ENCODE measurements at regions not wholly inside any gene's neighbourhood (a gene's known extent, or its start where the extent isn't known, plus 50 kb on each side); places are given as distances from the start of the nearest gene placed in this dataset.

GRCh38 chr21:15327637-15328265 lies 263.0 kb upstream of the NRIP1 start:
- DNase-seq, result no peak

DNA sequence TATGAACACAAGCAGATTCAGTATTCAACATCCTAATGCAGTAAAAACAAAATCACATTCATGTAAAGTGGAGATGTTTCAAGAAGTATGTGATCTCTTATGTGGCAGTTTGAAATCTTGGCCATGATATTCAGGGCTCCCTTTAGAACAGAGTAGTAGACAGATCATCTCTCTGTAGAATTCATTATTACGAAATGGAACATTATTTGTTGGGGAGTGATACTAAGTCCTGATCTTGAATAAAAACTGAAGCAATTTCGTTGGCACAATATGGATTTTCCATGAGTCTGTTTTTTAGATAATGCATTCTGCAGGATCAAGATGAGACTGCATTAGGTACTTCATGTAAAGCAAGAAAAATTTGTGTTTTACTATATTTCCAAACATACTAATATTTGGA lies 264.4 kb upstream of the NRIP1 start:
- no peak for DNase-seq

DNA sequence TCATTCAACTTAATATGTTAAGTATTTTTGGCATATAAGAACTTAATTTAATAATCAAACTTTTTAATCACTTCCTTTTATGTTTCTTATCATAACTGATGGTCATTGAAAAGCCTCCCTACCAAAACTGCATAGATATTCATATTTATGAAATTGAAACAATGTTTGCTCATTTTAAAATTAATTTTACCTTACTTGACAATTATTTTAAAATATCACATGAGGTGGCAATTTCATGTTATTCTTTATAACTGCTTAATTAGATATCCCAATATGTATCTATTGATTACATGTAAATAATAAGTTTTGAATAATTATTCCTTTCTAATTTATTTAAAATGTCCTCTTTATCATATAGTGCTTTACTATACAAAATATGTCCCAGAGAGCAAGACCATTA lies 266.1 kb upstream of the NRIP1 start:
- no peak for DNase-seq

DNA sequence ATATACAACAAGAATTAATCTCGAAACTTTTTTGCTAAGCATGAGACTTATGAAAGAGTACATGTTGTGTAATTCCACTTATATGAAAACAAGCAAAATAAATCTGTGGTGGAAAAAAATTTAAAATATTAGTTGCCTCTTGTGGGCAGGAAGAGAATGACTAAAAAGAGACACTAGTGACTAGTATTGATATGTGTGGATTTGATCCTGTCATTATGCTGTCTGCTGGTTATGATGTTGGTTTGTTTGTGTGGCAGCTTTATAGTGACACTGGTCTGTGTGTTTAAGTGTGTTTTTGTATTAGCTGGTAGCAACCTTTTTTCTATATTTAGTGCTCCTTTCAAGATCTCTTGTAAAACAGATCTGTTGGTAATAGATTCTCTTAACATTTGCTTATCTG lies 267.8 kb upstream of the NRIP1 start:
- no peak for DNase-seq

DNA sequence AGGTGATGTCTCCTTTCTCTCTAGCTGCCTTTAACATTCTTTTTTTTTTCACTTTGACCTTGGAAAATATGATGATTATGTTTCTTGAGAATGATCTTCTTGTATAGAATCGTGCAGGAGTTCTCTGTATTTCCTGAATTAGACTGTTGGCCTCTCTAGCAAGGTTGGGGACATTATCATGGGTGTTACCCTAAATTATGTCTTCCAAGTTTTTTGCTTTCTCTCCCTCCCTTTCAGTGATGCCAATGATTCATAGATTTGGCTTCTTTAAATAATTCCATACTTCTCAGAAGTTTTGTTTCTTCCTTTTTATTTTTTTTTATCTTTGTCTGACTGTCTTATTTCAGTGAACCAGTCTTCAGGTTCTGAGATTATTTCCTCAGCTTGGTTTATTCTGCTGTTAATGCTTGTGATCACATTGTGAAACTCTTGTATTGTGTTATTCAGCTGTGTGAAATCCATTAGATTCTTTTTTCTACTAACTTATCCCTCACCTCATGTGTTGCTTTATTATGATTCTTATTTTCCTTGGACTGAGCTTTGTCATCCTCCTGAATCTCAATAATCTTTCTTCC lies 268.4 kb upstream of the NRIP1 start:
- DNase-seq, result no peak

GRCh38 chr21:15333951-15334350 lies 269.2 kb upstream of the NRIP1 start:
- no peak for DNase-seq

- no peak for DNase-seq
Observed at GRCh38 chr21:15343066-15343465, 278.3 kb upstream of the NRIP1 start.

DNA sequence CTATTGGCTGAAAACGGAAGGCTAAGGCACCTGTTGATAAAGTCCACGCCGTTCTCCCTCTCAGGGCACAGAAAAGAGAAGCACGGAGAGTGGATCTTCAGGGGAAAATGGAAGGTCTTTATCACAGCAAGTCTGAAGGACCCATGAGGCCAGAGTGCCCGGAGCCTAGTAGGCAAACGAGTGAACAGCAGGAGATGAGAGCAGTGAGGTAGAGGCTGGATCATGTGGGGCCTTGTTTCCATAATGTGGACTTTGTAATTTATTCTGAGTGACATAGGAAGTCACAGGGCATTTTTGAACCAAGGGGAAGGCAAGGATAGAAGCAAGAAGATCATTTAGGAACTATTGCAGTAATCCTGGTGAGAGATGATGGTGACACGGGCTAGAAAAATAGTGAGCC lies 287.2 kb upstream of the NRIP1 start:
- DNase-seq, result no peak

DNA sequence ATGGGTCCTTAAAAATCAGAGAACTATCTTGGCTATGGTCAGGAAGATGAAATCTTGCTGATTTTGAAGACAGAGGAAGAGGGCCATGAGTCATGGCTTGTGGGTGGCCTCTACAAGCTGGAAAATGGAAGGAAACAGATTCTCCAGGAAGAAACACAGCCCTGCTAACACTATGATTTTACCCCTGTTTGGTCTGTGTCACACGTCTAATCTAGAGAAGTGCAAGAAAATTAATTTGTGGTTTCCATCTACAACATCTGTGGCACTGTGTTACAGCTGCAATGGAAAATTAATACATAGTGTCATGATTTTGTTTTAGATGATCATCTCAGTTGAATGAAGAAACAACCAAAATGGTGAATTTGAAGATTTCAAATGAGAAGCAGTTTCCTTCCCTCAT lies 288.7 kb upstream of the NRIP1 start:
- no peak for DNase-seq

- DNase-seq, result no peak
Observed at GRCh38 chr21:15354516-15354915, 289.7 kb upstream of the NRIP1 start.

DNA sequence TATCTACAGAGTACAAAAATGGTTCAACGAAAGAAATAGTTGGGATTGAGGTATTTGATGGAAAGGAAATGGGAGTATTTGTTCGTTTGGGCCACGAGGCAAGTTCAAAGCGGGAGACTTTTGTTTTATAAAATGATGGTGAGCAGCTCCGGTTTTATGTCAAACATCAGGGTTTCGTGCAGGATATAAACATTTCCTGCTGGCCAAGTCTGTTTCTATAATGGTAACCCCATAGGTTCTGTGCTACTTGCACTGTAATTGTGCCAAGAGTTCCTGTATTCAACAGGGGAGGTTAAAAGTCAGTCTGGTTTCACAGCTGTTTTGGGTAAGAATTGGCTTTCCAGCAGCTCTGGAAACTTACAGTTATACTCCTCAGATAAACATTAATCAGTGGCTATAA lies 290.3 kb upstream of the NRIP1 start:
- no peak for DNase-seq

- no peak for DNase-seq
Observed at GRCh38 chr21:15359251-15359650, 294.5 kb upstream of the NRIP1 start.

GRCh38 chr21:15362458-15362857 lies 297.7 kb upstream of the NRIP1 start:
- no peak for DNase-seq

GRCh38 chr21:15363921-15364320 lies 299.1 kb upstream of the NRIP1 start:
- no peak for DNase-seq

DNA sequence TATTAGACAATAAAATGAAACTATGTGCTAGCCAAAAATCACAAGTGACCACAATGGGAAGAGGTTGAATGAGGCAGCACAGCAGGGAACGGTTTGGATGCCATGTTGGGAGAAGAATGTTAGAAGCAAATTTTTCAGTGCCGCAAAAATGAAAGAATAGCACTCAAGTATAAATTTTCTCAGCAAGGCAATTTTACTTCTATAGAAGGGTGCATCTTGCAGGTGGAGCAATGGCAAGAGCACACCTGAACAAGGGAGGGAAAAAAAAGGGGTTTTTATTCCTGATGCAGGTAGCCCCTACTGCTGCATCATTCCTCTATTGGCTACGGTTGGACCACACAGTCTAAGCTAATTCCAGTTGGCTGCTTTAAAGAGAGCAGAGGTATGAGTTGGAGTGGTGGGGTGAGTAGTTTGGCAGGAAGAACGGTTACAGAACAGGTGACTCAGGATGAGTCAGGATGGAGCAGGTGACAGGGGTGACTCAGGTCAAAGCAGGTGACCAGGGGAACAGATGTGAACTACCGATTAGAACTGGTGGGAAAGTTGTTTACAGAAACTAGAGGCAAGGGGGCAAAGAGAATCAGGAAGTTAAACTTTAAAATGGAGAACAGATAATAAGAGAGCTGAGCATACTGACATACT lies 301.1 kb upstream of the NRIP1 start:
- no peak for DNase-seq

DNA sequence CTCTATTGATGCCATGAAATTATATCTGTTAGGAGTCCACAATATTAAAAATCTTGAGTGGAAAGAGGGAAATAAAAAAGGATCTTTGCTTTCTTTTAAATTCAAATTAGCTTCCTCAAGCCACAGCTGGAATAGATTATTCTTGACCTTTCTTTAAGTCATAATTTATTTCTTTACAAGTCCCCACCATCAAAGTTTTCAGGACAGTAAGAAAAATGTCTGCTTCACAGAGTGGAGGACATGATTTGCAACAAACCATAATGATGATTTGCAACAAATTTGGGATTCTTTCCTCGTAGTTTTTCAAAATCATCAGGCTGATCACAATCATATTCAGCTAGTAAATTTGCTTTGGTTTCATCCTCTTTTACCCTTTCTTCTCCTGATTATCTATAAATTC lies 301.8 kb upstream of the NRIP1 start:
- DNase-seq, result no peak

DNA sequence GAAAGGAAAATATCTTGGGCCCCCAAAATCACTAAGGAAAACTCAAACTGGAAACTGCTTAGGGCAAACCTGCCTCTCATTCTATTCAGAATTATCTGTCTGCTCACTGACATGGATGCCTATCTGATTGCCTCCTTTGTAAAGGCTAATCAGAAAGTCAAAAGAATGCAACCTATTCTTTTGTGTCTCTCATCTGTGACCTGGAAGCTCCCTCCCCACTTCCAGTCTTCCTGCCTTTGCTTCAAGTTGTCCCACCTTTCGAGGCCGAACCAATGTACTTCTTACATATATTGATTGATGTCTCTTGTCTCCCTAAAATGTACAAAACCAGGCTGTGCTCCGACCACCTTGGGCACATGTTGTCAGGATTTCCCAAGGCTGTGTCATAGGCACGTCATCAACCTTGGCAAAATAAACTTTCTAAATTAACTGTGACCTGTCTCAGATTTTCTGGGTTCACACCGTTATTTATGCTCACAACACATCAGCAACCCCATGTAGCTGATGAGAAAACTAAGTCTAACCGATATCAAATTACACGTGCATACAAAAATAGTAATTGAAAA lies 302.3 kb upstream of the NRIP1 start:
- no peak for DNase-seq

GRCh38 chr21:15370462-15370975 lies 305.7 kb upstream of the NRIP1 start:
- no peak for DNase-seq

GRCh38 chr21:15373941-15374340 lies 309.1 kb upstream of the NRIP1 start:
- DNase-seq, result no peak

DNA sequence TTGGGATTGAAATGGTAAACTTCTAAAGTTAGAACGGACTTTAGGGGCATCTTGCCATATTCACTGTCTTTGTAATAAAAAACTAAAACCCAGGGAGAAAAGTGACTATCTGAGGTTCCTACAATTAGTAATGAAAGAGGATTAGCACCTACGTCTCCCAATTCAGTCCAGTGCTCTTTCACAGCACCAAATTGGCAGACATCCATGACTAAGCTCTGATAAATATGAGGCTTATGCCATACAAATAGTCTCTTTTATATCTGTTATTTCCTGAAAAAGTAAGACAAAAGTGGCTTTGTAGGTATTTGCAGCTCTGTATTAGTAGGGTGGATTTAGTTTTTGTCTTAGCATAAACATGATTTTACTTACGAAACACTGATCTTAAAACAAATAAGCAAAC lies 315.0 kb upstream of the NRIP1 start:
- no peak for DNase-seq

DNA sequence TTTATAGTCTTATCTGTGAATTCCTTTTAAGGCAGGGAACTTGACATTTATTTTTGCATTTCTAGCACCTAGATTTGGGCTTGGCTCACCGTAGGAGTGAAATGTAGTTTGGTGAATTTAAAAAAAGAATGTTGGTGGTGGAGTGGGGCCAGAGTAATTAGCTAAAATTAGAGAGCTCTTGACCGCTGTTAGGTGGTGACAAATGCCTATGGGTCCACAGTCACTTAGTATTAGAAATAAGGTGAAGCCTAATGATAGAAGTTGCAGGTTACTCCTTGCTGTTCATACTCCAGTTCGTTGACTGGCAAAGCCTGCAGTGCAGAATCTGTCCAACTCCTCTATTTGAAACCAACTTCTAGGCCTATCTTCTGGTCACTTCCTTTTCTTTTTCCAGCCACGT lies 318.8 kb upstream of the NRIP1 start:
- no peak for DNase-seq

GRCh38 chr21:15390049-15390448 lies 325.2 kb upstream of the NRIP1 start:
- DNase-seq, result no peak

DNA sequence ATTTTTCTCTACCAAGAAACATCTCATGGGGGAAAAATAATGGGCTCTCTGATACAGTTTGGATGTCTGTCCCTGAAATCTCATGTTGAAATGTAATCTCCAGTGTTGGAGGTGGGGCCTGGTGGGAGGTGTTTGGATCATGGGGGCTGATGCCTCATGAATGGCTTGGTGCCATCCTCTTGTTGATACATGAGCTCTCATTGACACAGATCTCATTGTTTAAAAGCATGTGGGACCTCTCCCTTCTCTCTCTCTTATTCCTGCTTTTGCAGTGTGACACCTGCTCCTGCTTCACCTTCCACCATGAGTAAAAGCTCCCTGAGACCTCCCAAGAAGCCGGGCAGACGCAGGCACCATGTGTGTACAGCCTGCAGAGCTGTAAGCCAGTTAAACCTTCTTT lies 332.5 kb upstream of the NRIP1 start:
- DNase-seq, result no peak

DNA sequence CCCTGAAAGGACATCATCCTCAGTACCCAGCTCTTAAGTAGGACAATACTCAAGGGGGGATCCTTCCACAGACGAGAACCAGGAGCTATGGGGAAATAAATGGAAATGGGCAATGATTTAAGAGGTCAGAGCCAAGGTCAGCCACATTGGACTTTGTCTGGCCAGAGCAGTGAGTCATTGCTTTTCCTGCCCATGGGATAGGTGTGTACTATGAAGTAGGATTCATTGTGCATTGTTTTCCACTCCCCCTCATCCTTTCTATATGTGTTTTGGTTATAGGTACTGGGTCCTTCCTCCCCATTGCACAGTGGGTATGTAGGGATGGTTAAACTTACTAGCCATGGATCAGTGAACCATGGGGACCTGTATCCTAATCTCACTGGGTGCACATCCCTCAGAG lies 328.9 kb upstream of the USP25 start:
- DNase-seq, result no peak
